NCI-H2227 (cell line): ENCODE measurements at regions not wholly inside any gene's neighbourhood (a gene's known extent, or its start where the extent isn't known, plus 50 kb on each side); places are given as distances from the start of the nearest gene placed in this dataset.
"Not testable (repeated sequence)": the region's sequence is repeated elsewhere in the genome, so short reads cannot be mapped to it uniquely, and the experiment has no call there.

ENCODE experiments used
- DNase-seq: peaks from one replicate; lab custom pipeline; 2025; ENCODE audit not compliant: unreplicated experiment; lab: John Stamatoyannopoulos, UW

DNA sequence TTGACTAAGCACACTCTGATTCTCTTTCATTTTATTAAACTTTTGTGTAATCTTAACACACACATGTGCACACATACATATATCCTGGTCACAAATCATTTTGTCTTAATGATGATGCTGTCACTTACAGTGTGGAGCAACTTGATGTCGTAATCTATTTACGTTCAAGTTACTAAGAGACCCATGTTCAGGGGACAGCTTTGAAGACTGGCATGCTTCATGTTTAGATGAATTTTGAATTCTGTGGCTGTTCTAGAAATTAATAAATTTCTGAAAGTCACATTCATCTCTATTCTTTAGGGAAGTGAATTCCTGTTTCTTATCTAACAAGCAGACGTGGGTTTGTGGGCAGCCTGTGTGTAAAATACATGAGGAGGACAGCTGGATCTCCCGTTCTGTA is 1637.8 kb downstream of the PLA2G4A start:
- DNase-seq, result no peak

DNA sequence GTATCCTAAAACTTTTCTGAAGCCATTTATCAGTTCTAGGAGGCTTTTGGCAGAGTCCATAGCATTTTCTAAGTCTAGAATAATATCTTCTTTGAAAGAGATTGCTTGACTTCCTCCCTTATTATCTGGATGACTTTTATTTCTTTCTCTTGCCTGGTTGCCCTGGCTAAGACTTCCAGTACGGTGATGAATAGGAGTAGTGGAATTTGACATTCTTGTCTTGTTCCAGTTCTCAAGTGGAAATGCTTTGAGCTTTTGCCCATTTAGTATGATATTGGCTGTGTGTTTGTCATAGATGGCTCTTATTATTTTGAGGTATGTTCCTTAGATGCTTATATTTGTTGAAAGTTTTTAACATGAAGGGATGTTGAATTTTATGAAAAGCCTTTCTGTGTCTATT is 1647.9 kb downstream of the PLA2G4A start:
- no peak for DNase-seq

DNA sequence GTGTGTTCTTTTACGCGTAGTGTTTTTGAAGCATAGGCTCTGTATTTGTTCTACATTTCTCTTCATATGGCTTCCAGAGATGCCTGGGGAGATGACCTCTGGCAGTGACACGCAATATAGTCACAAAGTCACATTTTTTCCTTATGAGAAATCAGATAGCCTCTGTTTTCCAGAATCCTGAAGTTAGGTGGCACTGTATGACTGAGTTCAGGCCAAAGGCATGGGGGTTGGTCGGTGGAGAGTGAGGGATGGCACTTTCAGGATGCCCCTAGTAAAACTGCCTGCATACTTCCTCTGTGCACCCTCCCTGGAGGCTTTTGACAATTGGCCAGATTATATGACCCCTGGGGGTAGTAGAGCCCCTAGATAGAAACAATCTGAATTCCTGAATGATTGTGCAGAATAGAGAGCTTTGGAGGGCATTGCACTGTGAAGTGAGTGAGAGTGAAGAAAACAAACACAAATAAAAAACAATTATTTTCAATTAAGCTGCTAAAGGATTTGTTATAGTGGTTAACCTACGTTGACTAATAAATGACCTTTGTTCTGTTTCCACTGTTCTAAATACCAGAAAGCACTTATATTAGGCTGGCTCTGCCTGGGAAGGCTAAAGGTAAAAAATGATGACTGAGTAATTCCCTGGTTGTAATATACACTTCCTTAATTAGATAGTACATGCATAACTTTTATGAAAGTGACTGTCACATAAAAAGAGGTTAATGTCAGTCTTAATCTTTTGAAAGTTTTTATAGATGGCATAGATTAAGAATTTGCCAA is 1660.8 kb downstream of the PLA2G4A start:
- DNase-seq, result no peak

DNA sequence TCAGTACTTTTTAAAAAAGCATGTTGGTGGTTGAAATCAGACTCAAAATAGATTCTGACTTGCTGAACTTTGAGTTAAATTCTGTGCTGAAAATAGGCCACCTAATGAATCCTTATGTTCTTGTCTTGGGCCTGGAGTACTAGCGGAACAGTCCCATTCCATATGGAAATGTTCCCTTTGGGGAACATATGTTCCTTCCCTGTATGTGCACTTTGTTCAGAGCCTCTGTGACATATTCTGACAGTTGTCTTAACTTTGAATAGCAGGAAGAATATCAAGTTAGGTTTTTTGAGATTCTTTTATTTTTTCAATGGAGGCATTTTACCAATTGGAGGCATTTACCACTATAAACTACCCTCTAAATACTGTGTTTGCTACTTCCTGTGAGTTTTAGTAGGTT is 1667.8 kb downstream of the PLA2G4A start:
- DNase-seq, result no peak

DNA sequence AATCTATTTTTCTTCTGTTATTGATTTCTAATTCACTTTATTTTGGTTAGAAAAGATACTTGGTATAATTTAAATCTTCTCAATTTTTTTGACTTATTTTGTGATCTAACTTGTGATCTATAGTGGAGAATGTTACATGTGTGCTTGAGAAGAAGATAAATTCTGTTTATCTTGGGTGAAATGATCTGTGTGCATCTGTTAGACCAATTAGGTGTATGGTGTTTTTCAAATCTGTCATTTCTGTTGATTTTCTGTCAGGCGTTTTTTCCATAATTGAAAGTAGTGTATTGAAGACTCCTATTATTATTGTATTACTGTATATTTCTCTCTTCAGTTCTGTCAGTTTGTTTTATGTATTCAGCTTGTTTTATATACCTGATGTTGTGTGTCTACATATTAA is 1668.3 kb downstream of the PLA2G4A start:
- no peak for DNase-seq

DNA sequence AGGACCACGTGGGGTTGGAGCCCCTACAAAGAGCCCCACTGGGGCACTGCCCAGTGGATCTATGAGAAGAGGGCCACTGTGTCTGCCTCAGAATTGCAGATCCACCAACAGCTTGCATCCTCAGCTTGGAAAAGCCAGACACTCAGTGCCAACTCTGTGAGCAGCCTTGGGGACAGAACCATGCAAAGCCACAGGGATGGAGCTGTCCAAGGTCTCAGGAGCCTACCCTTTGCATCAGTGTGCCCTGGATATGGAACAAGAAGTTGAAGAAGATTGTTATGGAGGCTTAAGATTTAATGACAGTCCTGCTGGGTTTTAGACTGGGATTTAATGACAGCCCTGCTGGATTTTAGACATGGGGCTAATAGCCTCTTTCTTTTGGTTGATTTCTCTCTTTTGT is 1670.9 kb downstream of the PLA2G4A start:
- no peak for DNase-seq

DNA sequence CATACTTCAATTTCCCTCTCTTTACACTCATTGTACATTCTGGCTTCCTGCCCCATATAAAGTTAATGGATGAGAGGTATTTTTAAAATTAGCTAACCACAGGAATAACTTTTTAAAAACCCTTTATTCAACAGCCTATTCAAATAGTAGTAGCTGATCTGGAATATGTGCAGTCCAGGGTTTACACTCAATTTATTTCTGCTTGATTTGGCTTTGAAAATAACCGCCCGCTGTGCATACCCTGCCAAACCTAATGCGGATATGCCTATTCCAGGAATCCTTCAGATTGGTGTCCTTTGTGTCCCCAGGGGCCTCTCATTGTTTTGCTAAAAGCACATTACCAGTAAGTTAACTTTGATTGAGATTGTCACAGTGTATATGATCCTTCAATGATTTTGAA is 1686.2 kb downstream of the PLA2G4A start:
- DNase-seq, result no peak

DNA sequence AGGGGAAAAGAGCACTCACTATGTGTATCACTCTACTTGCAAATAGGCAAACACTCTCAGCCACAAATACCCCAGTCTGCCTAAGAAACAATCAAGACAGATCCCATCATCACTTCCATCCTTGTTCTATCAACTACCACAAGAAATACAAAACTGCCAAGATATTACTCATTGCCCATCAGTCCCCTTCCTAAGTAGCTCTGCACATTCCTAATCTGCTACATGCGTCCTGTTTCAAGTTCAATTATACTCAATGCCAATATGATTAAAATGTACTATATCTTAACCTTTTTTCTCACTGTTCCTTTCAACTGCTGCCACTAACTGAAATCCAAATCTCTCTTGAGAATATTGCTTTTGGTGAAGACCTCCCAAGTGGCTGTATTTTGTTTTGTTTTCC is 1688.4 kb downstream of the PLA2G4A start:
- no peak for DNase-seq

DNA sequence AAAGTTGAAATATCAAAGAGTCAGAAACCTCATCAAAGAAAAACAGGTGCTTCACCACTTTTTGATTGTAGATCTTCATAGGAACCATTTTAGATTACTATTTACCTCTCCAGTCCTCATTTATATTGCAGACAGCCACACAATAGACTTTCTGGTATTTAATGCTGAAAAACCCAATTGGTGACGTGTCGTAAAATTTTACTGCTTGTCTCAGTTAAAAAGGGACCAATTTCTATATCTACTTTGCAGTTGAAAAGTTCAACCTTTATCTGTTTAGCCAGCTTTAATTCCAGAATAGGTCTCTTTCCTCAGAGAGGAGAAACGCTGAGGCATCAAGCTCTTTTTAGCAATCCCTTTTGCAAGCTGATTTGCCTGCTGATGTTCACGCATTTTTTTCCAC is 1722.4 kb downstream of the PLA2G4A start:
- DNase-seq, result no peak

DNA sequence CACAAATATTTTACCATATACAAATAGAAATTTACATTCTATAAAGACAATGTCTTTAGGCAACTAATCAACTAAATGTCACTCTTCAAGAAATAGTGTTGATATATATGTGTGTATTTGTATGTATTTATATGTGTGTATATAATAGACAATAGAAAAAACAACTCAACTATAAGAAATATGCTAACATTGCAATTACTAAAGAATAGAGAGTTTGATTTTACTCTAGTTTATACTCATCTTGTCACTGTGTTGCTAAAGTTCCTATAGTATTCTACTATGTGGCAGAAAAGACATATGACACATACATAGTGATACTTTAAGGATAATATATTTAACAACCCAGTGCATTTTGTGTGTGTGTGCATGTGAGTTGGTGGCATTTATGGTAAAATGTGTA is 1728.3 kb downstream of the PLA2G4A start:
- no peak for DNase-seq

DNA sequence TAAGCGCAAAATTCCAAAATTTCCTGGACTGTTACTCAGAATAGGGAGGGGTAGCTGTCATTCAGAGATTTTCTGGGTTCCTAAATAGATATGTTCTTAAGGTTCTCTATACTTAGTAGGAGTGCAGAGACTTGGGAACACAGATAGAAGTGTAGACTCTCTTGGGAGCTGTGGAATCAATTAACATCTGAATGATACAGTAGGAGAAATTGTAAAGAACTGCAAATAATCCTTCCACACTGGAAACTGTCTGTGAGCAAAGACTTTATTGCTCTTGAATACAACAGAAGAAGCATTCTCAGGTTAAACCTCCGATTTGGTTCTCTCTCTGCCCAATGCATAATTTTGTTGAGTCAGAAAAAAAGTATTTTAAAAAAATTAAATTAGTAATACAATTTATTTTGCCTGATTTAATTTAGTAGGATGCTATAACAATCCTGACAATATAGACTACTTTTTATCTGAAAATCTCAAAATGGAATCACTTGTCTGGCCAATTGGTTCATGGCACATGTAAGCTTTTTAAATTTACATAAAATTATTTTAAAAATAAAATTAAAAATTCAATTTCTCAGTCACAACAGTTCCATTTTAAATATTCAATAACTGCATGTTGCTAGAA is 1754.3 kb downstream of the PLA2G4A start:
- DNase-seq, result no peak

DNA sequence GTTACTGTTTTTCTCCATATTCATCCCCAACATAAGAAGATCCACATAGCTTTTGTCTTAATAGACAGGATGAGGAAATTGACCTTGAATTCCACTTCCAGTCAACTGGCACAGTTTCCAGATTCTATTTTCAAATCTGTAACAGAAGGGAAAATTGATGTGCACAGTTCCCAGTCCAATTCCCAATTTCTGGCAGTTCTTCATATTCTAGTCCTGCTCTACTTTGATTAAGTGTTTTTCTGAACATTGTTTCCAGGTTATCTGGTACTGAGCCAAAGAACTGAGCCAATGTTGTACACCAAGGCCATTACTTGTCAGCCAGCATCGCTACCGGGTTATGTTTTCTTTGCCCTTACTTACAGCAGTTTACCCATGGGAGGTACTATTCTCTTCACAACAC is 1755.4 kb downstream of the PLA2G4A start:
- DNase-seq, result no peak

DNA sequence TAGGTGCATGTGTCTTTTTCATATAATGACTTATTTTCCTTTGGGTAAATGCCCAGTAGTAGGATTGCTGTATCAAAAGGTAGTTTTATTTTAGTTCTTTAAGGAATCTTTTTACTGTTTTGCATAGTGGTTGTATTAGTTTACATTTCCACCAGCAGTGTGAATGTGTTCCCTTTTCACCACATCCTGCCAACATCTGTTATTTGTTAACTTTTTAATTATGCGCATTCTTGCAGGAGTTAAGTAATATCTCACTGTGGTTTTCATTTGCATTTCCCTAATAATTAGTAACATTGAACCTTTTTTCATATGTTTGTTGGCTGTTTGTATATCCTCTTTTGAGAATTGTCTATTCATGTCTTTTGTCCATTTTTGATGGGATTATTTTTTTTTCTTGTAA is 1761.9 kb downstream of the PLA2G4A start:
- no peak for DNase-seq

DNA sequence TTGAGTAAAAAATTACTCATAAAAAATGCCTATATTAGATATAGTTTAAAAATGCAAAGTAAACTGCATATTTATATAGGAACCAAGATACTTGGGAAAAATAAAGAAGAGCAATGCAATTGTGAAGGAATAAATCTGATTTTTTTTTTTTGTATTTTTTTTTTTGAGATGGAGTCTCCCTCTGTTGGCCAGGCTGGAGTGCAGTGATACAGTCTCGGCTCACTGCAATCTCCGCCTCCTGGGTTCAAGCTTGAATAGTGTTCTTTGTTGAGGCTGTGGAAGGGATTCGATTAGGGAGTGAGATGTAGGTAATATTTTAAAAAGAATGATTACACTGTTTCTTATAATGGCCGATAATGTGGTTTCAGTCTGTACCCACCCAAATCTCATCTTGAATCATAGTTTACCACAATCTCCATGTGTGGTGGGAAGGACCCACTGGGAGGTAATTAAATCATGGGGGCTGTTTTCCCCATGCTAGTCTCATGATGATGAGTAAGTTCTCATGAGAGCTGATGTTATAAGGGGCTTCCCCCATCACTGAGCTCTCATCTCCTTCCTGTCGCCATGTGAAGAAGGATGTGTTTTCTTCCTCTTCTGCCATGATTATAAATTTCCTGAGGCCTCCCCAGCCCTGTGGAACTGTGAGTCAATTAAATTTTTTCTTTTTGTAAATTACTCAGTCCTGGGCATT is 1765.9 kb downstream of the PLA2G4A start:
- no peak for DNase-seq

DNA sequence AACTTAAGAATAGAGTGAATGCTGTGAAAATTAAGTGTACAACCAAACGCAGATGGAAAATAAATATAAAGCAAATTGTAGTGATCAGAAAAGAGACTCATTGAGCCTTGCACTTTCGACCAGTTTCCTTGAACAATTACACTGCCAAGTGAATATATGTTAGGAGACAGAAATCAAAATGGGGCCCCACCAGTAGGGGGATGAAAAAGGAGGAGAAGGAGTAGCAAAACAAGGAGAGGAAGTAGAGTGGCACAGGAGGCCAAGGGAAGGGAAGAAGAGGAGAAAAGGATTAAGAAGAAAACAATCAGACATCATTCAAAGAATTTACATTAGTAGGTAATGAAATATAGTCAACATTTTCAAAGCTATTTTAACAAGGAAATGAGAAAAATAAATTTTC is 1770.6 kb downstream of the PLA2G4A start:
- no peak for DNase-seq

DNA sequence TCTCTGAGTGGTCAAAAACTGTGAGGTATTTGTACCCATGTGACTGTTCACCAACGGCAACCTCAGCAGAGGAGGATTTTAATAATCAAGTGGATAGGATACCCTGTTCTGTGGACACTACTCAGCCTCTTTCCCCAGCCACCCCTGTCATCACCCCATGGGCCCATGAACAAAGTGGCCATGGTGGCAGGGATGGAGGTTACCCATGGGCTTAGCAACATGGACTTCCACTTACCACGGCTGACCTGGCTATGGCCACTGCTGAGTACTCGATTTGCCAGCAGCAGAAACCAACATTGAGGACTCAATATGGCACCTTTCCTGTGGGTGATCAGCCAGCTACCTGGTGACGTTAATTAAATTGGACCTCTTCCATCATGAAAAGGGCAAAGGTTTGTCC is 1782.7 kb downstream of the PLA2G4A start:
- DNase-seq, result no peak

DNA sequence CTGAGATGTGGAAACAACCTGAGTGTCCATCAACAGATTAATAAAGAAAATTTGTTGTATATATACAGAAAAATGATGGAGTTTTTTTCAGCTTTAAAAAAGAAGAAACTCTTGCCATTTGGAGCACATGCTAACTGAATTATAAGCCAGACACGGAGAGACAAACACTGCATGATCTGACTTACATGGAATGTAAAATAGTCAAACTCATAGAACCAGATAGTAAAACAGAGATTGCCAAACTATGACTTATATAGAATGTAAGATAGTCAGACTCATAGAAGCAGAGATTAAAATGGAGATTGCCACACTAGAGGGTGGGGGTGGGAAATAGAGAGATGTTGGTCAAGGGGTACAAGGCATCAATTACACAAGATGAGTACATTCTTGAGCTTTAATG is 1786.6 kb downstream of the PLA2G4A start:
- no peak for DNase-seq

DNA sequence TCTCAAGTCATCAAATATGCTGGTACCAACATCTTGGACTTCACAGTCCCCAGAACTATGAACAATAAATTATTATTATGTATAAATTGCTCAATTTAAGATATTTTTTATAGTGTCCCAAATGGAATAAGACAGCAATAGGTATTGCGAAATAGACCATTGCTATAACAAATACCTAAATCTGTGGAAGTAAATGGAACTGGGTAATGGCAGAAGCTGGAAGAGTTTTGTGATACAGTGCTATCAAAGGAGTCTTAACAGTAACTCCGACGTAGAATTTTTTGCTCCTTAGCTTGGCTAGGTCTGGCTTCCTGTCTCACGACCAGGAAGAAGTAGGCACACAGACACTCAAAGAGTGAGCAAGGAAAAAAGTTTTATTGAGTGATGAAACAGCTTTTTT is 1791.5 kb downstream of the PLA2G4A start:
- no peak for DNase-seq

DNA sequence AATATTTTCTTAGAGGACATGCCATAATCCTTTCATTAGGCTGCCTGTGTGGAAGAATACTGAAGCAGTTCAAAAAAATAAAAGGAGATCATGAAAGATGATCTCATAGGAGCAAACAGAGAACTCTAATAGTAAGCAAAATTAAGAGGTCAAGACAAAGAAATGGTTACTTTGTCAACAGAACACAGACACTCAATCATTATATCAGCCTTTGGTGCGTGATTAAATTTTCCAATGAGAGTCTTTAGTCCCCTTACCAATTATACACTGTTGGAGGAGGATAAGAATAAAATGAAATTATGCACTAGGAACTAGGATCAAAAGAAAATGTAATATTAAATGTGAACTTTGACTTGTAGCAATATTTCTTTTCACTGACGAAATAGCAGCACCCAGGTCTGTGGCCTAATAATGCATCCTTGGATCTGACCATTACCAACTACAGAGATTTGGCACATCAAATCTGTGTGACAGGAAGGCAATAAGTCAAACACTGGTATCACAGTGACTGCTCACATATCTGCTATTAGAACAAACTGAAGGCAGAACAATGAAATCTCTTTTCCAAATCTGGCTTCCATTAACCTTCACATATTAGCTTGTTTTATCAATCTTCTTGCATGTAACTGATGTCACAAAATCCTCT is 1812.9 kb downstream of the PLA2G4A start:
- DNase-seq, result peak; percentile 61

DNA sequence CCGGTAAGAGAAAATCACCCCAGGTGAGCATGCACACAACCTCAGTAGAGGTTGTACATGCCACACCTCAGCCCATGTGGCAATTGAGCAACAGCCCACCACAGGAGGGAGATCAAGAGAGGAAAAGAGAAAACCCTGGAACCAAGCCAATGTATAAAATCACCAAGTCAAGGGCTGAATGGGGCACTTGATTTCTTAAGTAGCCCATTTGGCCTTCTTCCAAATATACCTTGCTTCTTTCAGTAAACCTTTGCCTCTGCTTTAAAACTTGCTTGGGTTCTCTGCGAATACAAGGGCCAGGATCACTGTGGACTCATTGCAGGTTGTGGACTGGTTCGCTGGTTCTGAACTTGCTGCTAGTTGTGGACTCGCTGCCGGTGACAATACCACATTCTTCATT is 1814.0 kb downstream of the PLA2G4A start:
- DNase-seq, result peak; percentile 37

DNA sequence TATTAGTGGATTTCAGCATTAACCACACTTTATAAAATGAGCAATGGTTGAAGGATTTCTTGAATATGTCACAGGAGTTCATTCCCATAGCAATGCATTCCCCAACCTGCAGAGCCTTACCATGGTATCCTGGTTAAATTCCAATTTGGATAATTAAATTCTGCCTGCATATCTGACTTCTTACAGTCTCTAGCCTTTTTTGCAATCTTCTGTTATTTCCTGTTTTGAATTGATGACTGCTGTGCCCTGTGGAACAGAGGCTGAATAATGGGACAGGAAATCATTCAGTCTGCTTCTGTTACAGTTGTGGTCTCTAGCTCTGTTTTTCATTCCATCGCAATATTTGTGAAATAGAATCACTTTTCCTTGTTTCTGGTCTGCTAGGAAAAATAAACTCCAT is 1823.9 kb downstream of the PLA2G4A start:
- DNase-seq, result no peak

DNA sequence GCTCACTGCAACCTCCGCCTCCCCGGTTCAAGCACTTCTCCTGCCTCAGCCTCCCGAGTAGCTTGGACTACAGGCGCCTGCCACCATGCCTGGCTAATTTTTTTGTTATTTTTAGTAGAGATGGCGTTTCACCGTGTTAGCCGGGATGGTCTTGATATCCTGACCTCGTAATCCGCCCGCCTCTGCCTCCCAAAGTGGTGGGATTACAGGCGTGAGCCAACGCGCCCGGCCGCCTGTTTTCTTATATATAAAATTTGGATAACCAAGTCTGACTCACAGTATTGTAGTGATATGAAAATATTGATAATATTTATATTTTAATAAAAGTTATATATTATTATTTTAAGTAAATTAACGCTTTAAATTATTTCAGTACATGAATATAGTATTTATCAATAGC is 1821.7 kb downstream of the BRINP3 start:
- not testable (repeated sequence) for DNase-seq
